NOMO-1 (cell line): ENCODE measurements at regions not wholly inside any gene's neighbourhood (a gene's known extent, or its start where the extent isn't known, plus 50 kb on each side); places are given as distances from the start of the nearest gene placed in this dataset.
A peak's percentile ranks its signal among the peaks of the same experiment; 100 is the strongest.

Experiments used
- DNase-seq, 2 experiments: peaks; one replicate each; lab custom pipeline; 2025; ENCODE audit not compliant: unreplicated experiment in 2 of 2; lab: John Stamatoyannopoulos, UW

- no peak for DNase-seq
Measured at GRCh38 chr9:86798966-86799365, 148.3 kb downstream of the GAS1 start.

- no peak for DNase-seq
Measured at GRCh38 chr9:86796666-86797065, 150.6 kb downstream of the GAS1 start.

GRCh38 chr9:86795823-86796553 lies 151.3 kb downstream of the GAS1 start:
- DNase-seq = no peak

GRCh38 chr9:86795047-86795442 lies 152.3 kb downstream of the GAS1 start:
- DNase-seq = no peak

- DNase-seq = no peak
Measured at GRCh38 chr9:86794391-86795046, 152.8 kb downstream of the GAS1 start.

GRCh38 chr9:86792136-86792535 lies 155.2 kb downstream of the GAS1 start:
- no peak for DNase-seq

GRCh38 chr9:86790805-86791204 lies 156.5 kb downstream of the GAS1 start:
- DNase-seq = no peak

- DNase-seq = no peak
Measured at GRCh38 chr9:86788456-86788855, 158.8 kb downstream of the GAS1 start.

- no peak for DNase-seq
Measured at GRCh38 chr9:86783884-86784283, 163.4 kb downstream of the GAS1 start.

GRCh38 chr9:86782831-86783230 lies 164.5 kb downstream of the GAS1 start:
- DNase-seq = no peak

GRCh38 chr9:86778761-86779160 lies 168.5 kb downstream of the GAS1 start:
- DNase-seq = no peak

GRCh38 chr9:86775718-86776117 lies 171.6 kb downstream of the GAS1 start:
- DNase-seq = no peak

- DNase-seq = no peak
Measured at GRCh38 chr9:86774116-86774515, 173.2 kb downstream of the GAS1 start.

GRCh38 chr9:86773422-86773945 lies 173.8 kb downstream of the GAS1 start:
- DNase-seq = no peak

GRCh38 chr9:86772635-86772993 lies 174.7 kb downstream of the GAS1 start:
- no peak for DNase-seq

GRCh38 chr9:86771941-86772634 lies 175.2 kb downstream of the GAS1 start:
- no peak for DNase-seq

- no peak for DNase-seq
Measured at GRCh38 chr9:86771420-86771819, 175.9 kb downstream of the GAS1 start.

- DNase-seq = no peak
Measured at GRCh38 chr9:86768709-86769108, 178.6 kb downstream of the GAS1 start.

- no peak for DNase-seq
Measured at GRCh38 chr9:86768020-86768419, 179.3 kb downstream of the GAS1 start.

GRCh38 chr9:86767373-86767772 lies 179.9 kb downstream of the GAS1 start:
- DNase-seq = no peak

- DNase-seq = peak; percentile 56 to 72
Measured at GRCh38 chr9:86766912-86767311, 180.4 kb downstream of the GAS1 start.

GRCh38 chr9:86766511-86766910 lies 180.8 kb downstream of the GAS1 start:
- DNase-seq = peak in 1 of 2 experiments; percentile 0
